ENCODE measurements at regions not wholly inside any gene's neighbourhood (a gene's known extent, or its start where the extent isn't known, plus 50 kb on each side); places are given as distances from the start of the nearest gene placed in this dataset.

DNA sequence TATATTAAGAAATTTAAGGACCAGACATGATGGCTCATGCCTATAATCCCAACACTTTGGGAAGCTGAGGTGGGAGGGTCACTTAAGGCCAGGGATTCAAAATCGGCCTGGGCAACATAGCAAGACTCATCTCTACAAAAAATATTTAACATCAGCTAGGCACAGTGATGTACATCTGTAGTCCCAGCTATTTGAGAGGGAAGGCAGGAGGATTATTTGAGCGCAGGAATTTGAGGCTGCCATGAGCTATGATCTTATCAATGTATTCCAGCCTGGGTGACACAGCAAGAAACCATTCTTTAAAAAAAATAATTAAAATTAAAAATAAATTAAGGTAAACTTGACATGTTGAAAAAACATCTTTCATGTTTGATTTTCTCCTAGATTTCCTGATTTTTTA is 564.2 kb downstream of the MBD2 start:
- intact Hi-C loops (cut with micrococcal nuclease) = no loop called here

DNA sequence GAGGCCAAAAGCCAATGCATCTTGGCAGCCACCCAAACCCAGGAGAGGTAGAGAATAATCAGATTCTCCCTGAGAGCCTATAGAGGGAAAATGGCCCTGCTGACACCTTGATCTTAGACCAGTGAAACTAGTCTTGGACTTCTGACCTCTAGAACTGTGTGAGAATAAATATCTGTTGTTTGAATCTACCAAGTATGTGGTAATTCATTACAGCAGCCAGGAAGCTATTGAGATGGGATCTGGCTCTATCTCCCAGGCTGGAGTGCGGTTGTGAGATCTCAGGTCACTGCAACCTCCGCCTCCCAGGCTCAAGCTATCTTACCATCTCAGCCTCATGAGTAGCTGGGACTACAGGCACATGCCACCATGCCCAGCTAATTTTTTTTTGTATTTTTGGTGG is 567.2 kb downstream of the MBD2 start:
- intact Hi-C loops (cut with micrococcal nuclease) = no loop called here

GRCh38 chr18:53649621-53650020 is 574.8 kb downstream of the MBD2 start:
- intact Hi-C loops (cut with micrococcal nuclease) = no loop called here

DNA sequence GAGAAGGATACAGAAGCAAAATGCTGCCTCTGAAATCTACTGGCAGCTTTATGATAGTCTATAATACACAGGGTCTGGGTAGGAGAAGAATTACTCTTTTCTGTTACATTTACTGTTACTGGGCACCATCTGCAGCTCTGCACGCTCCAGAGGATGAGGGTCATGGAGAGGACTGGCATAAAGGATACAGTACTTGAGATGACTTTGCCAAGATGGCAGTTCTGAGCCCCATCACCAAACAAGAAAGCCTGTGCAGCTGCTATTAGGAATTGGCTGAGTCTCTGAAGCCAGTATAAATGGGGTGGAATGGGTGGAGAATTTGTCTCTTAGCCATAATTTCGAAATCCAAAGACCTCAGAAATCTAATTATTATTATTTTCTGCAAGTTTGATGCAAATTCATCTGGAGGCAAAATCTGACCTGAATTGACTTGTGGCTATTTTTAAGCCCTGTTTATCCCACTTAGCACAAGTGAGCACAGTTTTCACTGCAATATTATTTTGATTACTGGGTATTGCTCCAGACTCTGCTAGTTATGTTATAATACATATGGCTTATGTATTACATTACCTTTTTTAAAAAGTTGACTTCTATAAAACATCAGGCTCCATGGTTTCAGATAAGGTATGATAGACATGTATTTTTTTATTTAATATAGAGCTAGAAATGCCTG is 579.5 kb downstream of the MBD2 start:
- intact Hi-C loops (cut with micrococcal nuclease) = no loop called here

DNA sequence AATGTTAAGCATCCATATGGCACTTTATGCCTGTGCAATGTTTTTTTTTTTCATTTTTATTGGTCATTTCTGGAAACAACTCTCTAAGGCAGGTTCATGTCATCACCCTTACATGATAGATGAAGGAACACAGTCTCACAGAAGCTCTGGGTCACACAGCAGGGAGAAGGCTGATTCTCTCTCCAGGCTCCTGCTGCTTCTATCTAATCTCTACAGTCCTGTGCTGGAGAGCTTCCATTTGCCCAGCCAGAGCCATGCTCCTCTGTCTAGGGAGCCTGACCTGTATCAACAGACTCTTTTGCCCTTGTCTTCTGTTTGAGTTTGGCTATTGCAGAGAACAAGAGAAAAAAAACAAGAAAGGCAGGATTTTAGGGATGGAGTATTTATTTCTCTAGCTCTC is 584.8 kb downstream of the MBD2 start:
- intact Hi-C loops (cut with micrococcal nuclease) = no loop called here

GRCh38 chr18:53629337-53629736 is 595.1 kb downstream of the MBD2 start:
- intact Hi-C loops (cut with micrococcal nuclease) = no loop called here

DNA sequence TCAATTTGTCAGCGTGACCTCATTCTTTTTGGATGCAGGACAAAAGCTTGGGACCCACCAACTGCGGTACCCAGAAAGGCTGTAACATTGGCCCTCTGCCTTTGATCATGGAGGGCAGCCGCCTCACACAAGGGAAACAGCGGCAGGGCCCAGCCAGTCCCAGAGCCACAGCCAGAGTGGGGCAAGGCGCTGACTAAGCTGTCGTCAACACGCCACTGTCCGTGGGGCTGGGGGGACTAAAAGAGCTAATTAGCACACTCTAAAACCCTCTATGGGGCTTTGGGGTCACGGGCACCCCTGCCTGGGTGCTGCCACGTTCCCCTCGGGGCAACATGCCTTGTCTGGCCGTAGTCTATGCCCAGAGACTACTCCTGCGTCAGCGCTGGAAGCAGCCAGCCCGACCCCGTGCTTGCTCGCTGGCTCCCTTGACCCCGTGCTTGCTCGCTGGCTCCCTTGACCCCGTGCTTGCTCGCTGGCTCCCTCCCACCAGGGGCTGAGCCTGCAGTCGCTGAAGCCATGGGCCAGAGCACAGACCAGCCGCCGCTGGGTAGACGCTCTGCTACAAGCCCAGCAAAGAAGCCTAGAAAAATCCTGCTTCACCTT is 598.4 kb downstream of the MBD2 start:
- intact Hi-C loops (cut with micrococcal nuclease) = no loop called here

GRCh38 chr18:53610957-53611356 is 613.5 kb downstream of the MBD2 start:
- intact Hi-C loops (cut with micrococcal nuclease) = no loop called here

- intact Hi-C loops (cut with micrococcal nuclease) = no loop called here
Observed at GRCh38 chr18:53606792-53607191, 617.7 kb downstream of the MBD2 start.

DNA sequence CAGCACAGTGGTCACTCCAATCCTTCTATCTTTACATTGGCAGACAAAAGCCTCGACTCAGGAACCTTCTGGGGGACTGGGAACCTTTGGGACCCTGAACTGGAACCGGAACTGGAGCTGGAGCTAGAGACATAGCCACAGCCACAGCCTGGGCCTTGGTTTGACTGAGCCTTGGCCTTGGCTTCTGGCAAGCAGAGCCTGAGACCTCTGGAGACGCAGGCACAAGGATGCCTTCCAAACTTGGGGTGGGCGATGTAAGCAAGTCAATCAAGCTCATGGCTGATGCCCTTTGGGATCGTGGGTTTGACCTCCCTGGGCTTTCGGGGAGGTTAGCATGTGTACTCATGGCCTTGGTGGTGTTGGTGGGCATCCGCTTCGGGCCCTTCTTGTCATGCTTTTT is 619.3 kb downstream of the MBD2 start:
- intact Hi-C loops (cut with micrococcal nuclease) = no loop called here

GRCh38 chr18:53603276-53603675 is 621.2 kb downstream of the MBD2 start:
- intact Hi-C loops (cut with micrococcal nuclease) = no loop called here

GRCh38 chr18:53601344-53601743 is 623.1 kb downstream of the MBD2 start:
- intact Hi-C loops (cut with micrococcal nuclease) = no loop called here

GRCh38 chr18:53586923-53587322 is 637.5 kb downstream of the MBD2 start:
- intact Hi-C loops (cut with micrococcal nuclease) = no loop called here
